GM19043 (cell line): ENCODE measurements at regions not wholly inside any gene's neighbourhood (a gene's known extent, or its start where the extent isn't known, plus 50 kb on each side); places are given as distances from the start of the nearest gene placed in this dataset.
"Not testable (repeated sequence)": the region's sequence is repeated elsewhere in the genome, so short reads cannot be mapped to it uniquely, and the experiment has no call there.

Source experiments
- ATAC-seq: cut with Tn5 transposase; IDR thresholded peaks from one replicate; pipeline ENCODE4 v1.9.1; 2021; ENCODE audit warnings: low read depth; ENCODE audit not compliant: unreplicated experiment

GRCh38 chr5:162929104-162929503 is 508.3 kb upstream of the CCNG1 start:
- no peak for ATAC-seq

GRCh38 chr5:162931501-162931900 is 505.9 kb upstream of the CCNG1 start:
- ATAC-seq, result no peak

GRCh38 chr5:162939991-162940390 is 497.4 kb upstream of the CCNG1 start:
- no peak for ATAC-seq

- no peak for ATAC-seq
Measured at GRCh38 chr5:162948677-162949076, 488.7 kb upstream of the CCNG1 start.

- ATAC-seq, result no peak
Measured at GRCh38 chr5:162956570-162956969, 480.8 kb upstream of the CCNG1 start.

GRCh38 chr5:162964144-162964543 is 473.3 kb upstream of the CCNG1 start:
- not testable (repeated sequence) for ATAC-seq

GRCh38 chr5:162990063-162990462 is 447.3 kb upstream of the CCNG1 start:
- ATAC-seq, result no peak

GRCh38 chr5:162990856-162991497 is 446.4 kb upstream of the CCNG1 start:
- peak; percentile 66 for ATAC-seq

- no peak for ATAC-seq
Measured at GRCh38 chr5:162995568-162995967, 441.8 kb upstream of the CCNG1 start.

GRCh38 chr5:162996053-162996452 is 441.3 kb upstream of the CCNG1 start:
- ATAC-seq, result no peak

GRCh38 chr5:163005949-163006348 is 431.4 kb upstream of the CCNG1 start:
- ATAC-seq, result no peak

GRCh38 chr5:163022582-163023128 is 414.7 kb upstream of the CCNG1 start:
- ATAC-seq, result no peak

- no peak for ATAC-seq
Measured at GRCh38 chr5:163023846-163024245, 413.5 kb upstream of the CCNG1 start.

- ATAC-seq, result no peak
Measured at GRCh38 chr5:163024936-163025335, 412.5 kb upstream of the CCNG1 start.

GRCh38 chr5:163033656-163034055 is 403.7 kb upstream of the CCNG1 start:
- no peak for ATAC-seq

- no peak for ATAC-seq
Measured at GRCh38 chr5:163041254-163041653, 396.1 kb upstream of the CCNG1 start.

- no peak for ATAC-seq
Measured at GRCh38 chr5:163079618-163080017, 357.8 kb upstream of the CCNG1 start.

- ATAC-seq, result no peak
Measured at GRCh38 chr5:163089230-163089629, 348.2 kb upstream of the CCNG1 start.

- ATAC-seq, result no peak
Measured at GRCh38 chr5:163089926-163090325, 347.5 kb upstream of the CCNG1 start.

GRCh38 chr5:163094492-163095180 is 342.8 kb upstream of the CCNG1 start:
- ATAC-seq, result peak; percentile 85

- ATAC-seq, result no peak
Measured at GRCh38 chr5:163104464-163104863, 332.9 kb upstream of the CCNG1 start.

- no peak for ATAC-seq
Measured at GRCh38 chr5:163105456-163105855, 331.9 kb upstream of the CCNG1 start.
